ENCODE measurements at regions not wholly inside any gene's neighbourhood (a gene's known extent, or its start where the extent isn't known, plus 50 kb on each side); places are given as distances from the start of the nearest gene placed in this dataset.
"Not testable (repeated sequence)": the region's sequence is repeated elsewhere in the genome, so short reads cannot be mapped to it uniquely, and the experiment has no call there.

- DNase-seq (ENCODE audit: low spot score, unreplicated experiment); H3K27me3 Mint-ChIP-seq; H3K36me3 Mint-ChIP-seq (ENCODE audit: insufficient read depth); H3K4me3 Mint-ChIP-seq (ENCODE audit: low read depth); H3K9me3 Mint-ChIP-seq (ENCODE audit: low read depth); H3K27ac Mint-ChIP-seq: not testable (repeated sequence)
- peaks cover 22% of the 10 kb centered on the region for H3K4me1 Mint-ChIP-seq (ENCODE audit: low read depth)
Observed at GRCh38 chr17:6373599-6373998, 61.3 kb downstream of the AIPL1 start.

GRCh38 chr17:6366221-6366666 lies 68.7 kb downstream of the AIPL1 start:
- no peaks in the 10 kb centered on the region for H3K27me3 Mint-ChIP-seq
- H3K4me3 Mint-ChIP-seq (ENCODE audit: low read depth): no peak overlapping the region
- DNase-seq (ENCODE audit: low spot score, unreplicated experiment): no peak
- no peak overlapping the region for H3K27ac Mint-ChIP-seq
- H3K36me3 Mint-ChIP-seq (ENCODE audit: insufficient read depth): no peaks in the 10 kb centered on the region
- H3K9me3 Mint-ChIP-seq (ENCODE audit: low read depth): no peaks in the 10 kb centered on the region
- no peak for TF ChIP-seq CTCF (IDR thresholded peaks at IDR 0.05; ENCODE audit: unreplicated experiment)
- peaks cover 9% of the 10 kb centered on the region for H3K4me1 Mint-ChIP-seq (ENCODE audit: low read depth)

GRCh38 chr17:6365200-6365943 lies 69.5 kb downstream of the AIPL1 start:
- no peaks in the 10 kb centered on the region for H3K36me3 Mint-ChIP-seq (ENCODE audit: insufficient read depth)
- TF ChIP-seq CTCF (IDR thresholded peaks at IDR 0.05; ENCODE audit: unreplicated experiment): no peak
- H3K27ac Mint-ChIP-seq: no peak overlapping the region
- DNase-seq (ENCODE audit: low spot score, unreplicated experiment): no peak
- H3K9me3 Mint-ChIP-seq (ENCODE audit: low read depth): no peaks in the 10 kb centered on the region
- H3K27me3 Mint-ChIP-seq: no peaks in the 10 kb centered on the region
- H3K4me3 Mint-ChIP-seq (ENCODE audit: low read depth): no peak overlapping the region
- peaks cover 9% of the 10 kb centered on the region for H3K4me1 Mint-ChIP-seq (ENCODE audit: low read depth)

- no peaks in the 10 kb centered on the region for H3K9me3 Mint-ChIP-seq (ENCODE audit: low read depth)
- H3K4me1 Mint-ChIP-seq (ENCODE audit: low read depth): peaks cover 9% of the 10 kb centered on the region
- H3K27ac Mint-ChIP-seq: peak overlapping the region; percentile 62
- no peaks in the 10 kb centered on the region for H3K27me3 Mint-ChIP-seq
- no peak overlapping the region for H3K4me3 Mint-ChIP-seq (ENCODE audit: low read depth)
- no peak for TF ChIP-seq CTCF (IDR thresholded peaks at IDR 0.05; ENCODE audit: unreplicated experiment)
- no peak for DNase-seq (ENCODE audit: low spot score, unreplicated experiment)
- H3K36me3 Mint-ChIP-seq (ENCODE audit: insufficient read depth): no peaks in the 10 kb centered on the region
Observed at GRCh38 chr17:6361733-6362132, 73.2 kb downstream of the AIPL1 start.

- Mint-ChIP-seq H3K4me3 (ENCODE audit: low read depth) (no peak overlapping the region), H3K4me1 (ENCODE audit: low read depth) (no peaks in the 10 kb centered on the region), H3K9me3 (ENCODE audit: low read depth) (no peaks in the 10 kb centered on the region), H3K36me3 (ENCODE audit: insufficient read depth) (no peaks in the 10 kb centered on the region), H3K27ac (no peak overlapping the region), H3K27me3 (no peaks in the 10 kb centered on the region)
- TF ChIP-seq CTCF (IDR thresholded peaks at IDR 0.05; ENCODE audit: unreplicated experiment): no peak
- no peak for DNase-seq (ENCODE audit: low spot score, unreplicated experiment)
Observed at GRCh38 chr17:6358131-6358530, 76.8 kb downstream of the AIPL1 start.

- no peak for TF ChIP-seq CTCF (IDR thresholded peaks at IDR 0.05; ENCODE audit: unreplicated experiment)
- Mint-ChIP-seq H3K4me3 (ENCODE audit: low read depth) (no peak overlapping the region), H3K27me3 (no peaks in the 10 kb centered on the region), H3K4me1 (ENCODE audit: low read depth) (no peaks in the 10 kb centered on the region), H3K27ac (no peak overlapping the region), H3K36me3 (ENCODE audit: insufficient read depth) (no peaks in the 10 kb centered on the region), H3K9me3 (ENCODE audit: low read depth) (no peaks in the 10 kb centered on the region)
- no peak for DNase-seq (ENCODE audit: low spot score, unreplicated experiment)
Observed at GRCh38 chr17:6356562-6356961, 78.4 kb downstream of the AIPL1 start.
